ENCODE measurements at regions not wholly inside any gene's neighbourhood (a gene's known extent, or its start where the extent isn't known, plus 50 kb on each side); places are given as distances from the start of the nearest gene placed in this dataset.

DNA sequence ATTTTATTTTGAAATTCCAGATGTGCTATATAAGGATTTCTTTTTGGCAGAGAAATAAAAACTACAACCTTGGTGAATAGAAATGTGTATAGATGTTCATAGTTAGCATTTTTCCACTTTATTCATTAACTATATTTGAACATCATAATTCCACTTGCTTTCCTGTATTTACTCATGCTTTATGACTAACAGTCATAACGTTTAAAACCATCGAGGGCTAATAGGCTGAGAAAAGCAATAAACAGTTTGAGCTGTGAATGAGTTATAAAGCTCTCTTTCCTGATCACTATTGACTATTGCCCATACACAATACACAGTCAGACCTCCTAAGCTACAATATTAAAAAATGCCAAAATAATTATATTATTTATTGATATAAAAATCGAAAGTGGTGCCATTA lies 502.1 kb upstream of the RASGRP1 start:
- in situ Hi-C loops (cut with HindIII; ENCODE audit: low pct_ligation_motif_present, low sequenced_read_pairs): no loop called here
- Histone ChIP-seq H3K27me3 (replicated peaks) (no peaks in the 10 kb centered on the region), H3K4me3 (ENCODE audit: low read depth, low read length) (no peak overlapping the region), H3K36me3 (replicated peaks) (no peaks in the 10 kb centered on the region), H3K27ac (no peak overlapping the region)
- TF ChIP-seq, protein P1, sequence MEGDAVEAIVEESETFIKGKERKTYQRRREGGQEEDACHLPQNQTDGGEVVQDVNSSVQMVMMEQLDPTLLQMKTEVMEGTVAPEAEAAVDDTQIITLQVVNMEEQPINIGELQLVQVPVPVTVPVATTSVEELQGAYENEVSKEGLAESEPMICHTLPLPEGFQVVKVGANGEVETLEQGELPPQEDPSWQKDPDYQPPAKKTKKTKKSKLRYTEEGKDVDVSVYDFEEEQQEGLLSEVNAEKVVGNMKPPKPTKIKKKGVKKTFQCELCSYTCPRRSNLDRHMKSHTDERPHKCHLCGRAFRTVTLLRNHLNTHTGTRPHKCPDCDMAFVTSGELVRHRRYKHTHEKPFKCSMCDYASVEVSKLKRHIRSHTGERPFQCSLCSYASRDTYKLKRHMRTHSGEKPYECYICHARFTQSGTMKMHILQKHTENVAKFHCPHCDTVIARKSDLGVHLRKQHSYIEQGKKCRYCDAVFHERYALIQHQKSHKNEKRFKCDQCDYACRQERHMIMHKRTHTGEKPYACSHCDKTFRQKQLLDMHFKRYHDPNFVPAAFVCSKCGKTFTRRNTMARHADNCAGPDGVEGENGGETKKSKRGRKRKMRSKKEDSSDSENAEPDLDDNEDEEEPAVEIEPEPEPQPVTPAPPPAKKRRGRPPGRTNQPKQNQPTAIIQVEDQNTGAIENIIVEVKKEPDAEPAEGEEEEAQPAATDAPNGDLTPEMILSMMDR (IDR thresholded peaks at IDR 0.05; ENCODE audit: low read depth, low read length, missing control alignments): no peak
- DNase-seq: no peak

DNA sequence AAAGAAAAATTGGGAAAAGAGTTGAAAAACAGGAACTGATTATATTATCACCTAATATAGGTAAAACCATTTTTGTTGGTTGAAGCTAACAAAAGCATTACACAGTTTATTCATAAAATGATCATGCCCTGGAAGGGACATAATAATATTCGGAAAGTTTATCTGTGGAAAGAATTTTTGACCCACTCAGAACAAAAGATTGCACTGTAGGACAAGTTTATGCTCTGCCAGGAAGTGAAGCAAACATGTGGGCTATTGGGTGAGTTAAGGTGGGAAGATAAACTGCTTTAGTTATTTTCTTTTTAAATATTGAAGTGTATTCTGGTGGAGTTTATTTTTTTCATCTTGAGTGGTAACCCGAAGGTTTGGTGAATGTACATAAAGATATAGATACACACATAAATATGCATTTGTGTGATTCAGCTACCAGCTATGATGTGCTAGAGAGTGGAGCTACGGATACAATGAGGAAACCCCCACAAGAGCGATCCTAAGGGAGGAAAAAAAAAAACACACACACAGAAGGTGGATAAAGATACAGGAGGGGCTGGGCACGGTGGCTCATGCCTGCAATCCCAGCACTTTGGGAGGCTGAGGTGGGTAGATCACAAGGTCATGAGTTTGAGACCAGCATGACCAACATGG lies 506.4 kb upstream of the THBS1 start:
- Histone ChIP-seq H3K27me3 (replicated peaks) (no peaks in the 10 kb centered on the region), H3K27ac (no peak overlapping the region), H3K36me3 (replicated peaks) (no peaks in the 10 kb centered on the region), H3K4me3 (ENCODE audit: low read depth, low read length) (no peak overlapping the region)
- TF ChIP-seq, protein P1 (IDR thresholded peaks at IDR 0.05; ENCODE audit: low read depth, low read length, missing control alignments): no peak
- in situ Hi-C loops (cut with HindIII; ENCODE audit: low pct_ligation_motif_present, low sequenced_read_pairs): no loop called here
- DNase-seq: no peak

DNA sequence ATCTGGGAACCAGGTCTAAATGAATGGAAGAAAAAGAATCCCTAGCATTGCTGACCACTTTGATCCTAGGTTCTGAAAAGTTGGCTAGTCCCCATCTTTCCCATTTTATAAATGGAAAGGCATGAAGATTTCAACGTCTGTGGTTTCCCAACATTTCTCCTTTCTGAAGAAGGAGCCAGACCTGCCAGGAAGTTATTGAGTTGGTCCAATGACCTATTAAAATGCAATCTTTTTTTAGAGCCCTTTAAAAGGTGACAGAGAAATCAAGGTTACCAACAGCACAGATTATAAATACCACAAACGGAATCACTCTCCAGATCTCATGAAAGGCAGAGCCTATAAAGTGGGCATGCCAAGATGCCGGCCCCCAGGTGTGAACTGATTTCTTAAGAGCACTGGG lies 505.6 kb upstream of the THBS1 start:
- H3K27me3 ChIP-seq (replicated peaks): no peaks in the 10 kb centered on the region
- TF ChIP-seq, protein P1 (IDR thresholded peaks at IDR 0.05; ENCODE audit: low read depth, low read length, missing control alignments): no peak
- H3K36me3 ChIP-seq (replicated peaks): no peaks in the 10 kb centered on the region
- no peak for DNase-seq
- in situ Hi-C loops (cut with HindIII; ENCODE audit: low pct_ligation_motif_present, low sequenced_read_pairs): no loop called here
- H3K4me3 ChIP-seq (ENCODE audit: low read depth, low read length): no peak overlapping the region
- no peak overlapping the region for H3K27ac ChIP-seq

DNA sequence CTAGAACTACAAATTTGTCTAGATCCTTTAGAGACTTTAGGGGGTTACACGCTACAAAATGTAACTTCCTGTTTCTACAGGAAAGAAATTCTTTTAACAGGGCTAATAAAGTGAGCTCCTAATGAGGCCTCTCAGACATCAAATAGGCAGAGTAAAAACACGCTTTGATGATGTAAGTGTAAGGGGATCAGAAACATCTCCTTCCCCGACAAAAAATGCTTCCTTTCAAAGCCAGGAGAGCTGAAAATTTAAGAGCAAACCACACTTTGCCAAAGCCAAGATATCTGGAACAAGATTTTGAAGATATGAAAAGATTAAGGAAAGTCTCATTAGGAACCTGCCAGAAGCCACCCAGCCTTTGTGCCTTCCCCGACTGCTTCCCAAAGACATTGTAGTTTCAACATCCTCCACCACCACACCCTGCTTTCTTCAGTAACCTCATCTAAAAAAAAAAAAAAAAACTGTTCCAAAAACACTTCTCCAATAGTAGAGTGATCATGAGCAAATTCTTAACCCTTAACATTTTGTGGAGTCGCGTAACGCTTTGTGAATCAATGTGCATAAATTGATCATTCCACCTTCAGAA lies 505.0 kb upstream of the THBS1 start:
- Histone ChIP-seq H3K4me3 (ENCODE audit: low read depth, low read length) (no peak overlapping the region), H3K27me3 (replicated peaks) (no peaks in the 10 kb centered on the region), H3K36me3 (replicated peaks) (no peaks in the 10 kb centered on the region), H3K27ac (no peak overlapping the region)
- TF ChIP-seq, protein P1 (IDR thresholded peaks at IDR 0.05; ENCODE audit: low read depth, low read length, missing control alignments): no peak
- no peak for DNase-seq
- in situ Hi-C loops (cut with HindIII; ENCODE audit: low pct_ligation_motif_present, low sequenced_read_pairs): no loop called here

- no peak overlapping the region for H3K27ac ChIP-seq
- H3K4me3 ChIP-seq (ENCODE audit: low read depth, low read length): no peak overlapping the region
- DNase-seq: no peak
- TF ChIP-seq, protein P1 (IDR thresholded peaks at IDR 0.05; ENCODE audit: low read depth, low read length, missing control alignments): no peak
- no peaks in the 10 kb centered on the region for H3K36me3 ChIP-seq (replicated peaks)
- in situ Hi-C loops (cut with HindIII; ENCODE audit: low pct_ligation_motif_present, low sequenced_read_pairs): no loop called here
- H3K27me3 ChIP-seq (replicated peaks): no peaks in the 10 kb centered on the region
Observed at GRCh38 chr15:39078026-39078425, 502.9 kb upstream of the THBS1 start.

Data from brain microvascular endothelial cell (primary cell).